ENCODE measurements at regions not wholly inside any gene's neighbourhood (a gene's known extent, or its start where the extent isn't known, plus 50 kb on each side); places are given as distances from the start of the nearest gene placed in this dataset.

GRCh38 chr6:45794465-45794864 lies 221.2 kb downstream of the CLIC5 start:
- DNase-seq (ENCODE audit: low read depth in 2 of 3, low spot score in 2 of 3), result no peak

GRCh38 chr6:45791211-45792168 lies 224.2 kb downstream of the CLIC5 start:
- DNase-seq (ENCODE audit: low read depth in 2 of 3, low spot score in 2 of 3), result no peak

- DNase-seq (ENCODE audit: low read depth in 2 of 3, low spot score in 2 of 3), result peak in 1 of 3 donors; percentile 26
Measured at GRCh38 chr6:45789238-45789637, 226.4 kb downstream of the CLIC5 start.

GRCh38 chr6:45787384-45787783 lies 228.3 kb downstream of the CLIC5 start:
- no peak for DNase-seq (ENCODE audit: low read depth in 2 of 3, low spot score in 2 of 3)

- DNase-seq (ENCODE audit: low read depth in 2 of 3, low spot score in 2 of 3), result no peak
Measured at GRCh38 chr6:45786355-45786781, 229.3 kb downstream of the CLIC5 start.

- no peak for DNase-seq (ENCODE audit: low read depth in 2 of 3, low spot score in 2 of 3)
Measured at GRCh38 chr6:45784250-45784649, 231.4 kb downstream of the CLIC5 start.

- no peak for DNase-seq (ENCODE audit: low read depth in 2 of 3, low spot score in 2 of 3)
Measured at GRCh38 chr6:45783716-45784115, 231.9 kb downstream of the CLIC5 start.

- no peak for DNase-seq (ENCODE audit: low read depth in 2 of 3, low spot score in 2 of 3)
Measured at GRCh38 chr6:45781890-45782289, 233.8 kb downstream of the CLIC5 start.

- no peak for DNase-seq (ENCODE audit: low read depth in 2 of 3, low spot score in 2 of 3)
Measured at GRCh38 chr6:45780523-45780922, 235.1 kb downstream of the CLIC5 start.

GRCh38 chr6:45775026-45775697 lies 240.5 kb downstream of the CLIC5 start:
- DNase-seq (ENCODE audit: low read depth in 2 of 3, low spot score in 2 of 3), result no peak

GRCh38 chr6:45773906-45774305 lies 241.8 kb downstream of the CLIC5 start:
- peak in 1 of 3 donors; percentile 14 for DNase-seq (ENCODE audit: low read depth in 2 of 3, low spot score in 2 of 3)

- peak in 1 of 3 donors; percentile 66 for DNase-seq (ENCODE audit: low read depth in 2 of 3, low spot score in 2 of 3)
Measured at GRCh38 chr6:45772886-45773495, 242.7 kb downstream of the CLIC5 start.

- no peak for DNase-seq (ENCODE audit: low read depth in 2 of 3, low spot score in 2 of 3)
Measured at GRCh38 chr6:45772051-45772450, 243.6 kb downstream of the CLIC5 start.

- no peak for DNase-seq (ENCODE audit: low read depth in 2 of 3, low spot score in 2 of 3)
Measured at GRCh38 chr6:45763281-45763680, 252.4 kb downstream of the CLIC5 start.

- DNase-seq (ENCODE audit: low read depth in 2 of 3, low spot score in 2 of 3), result no peak
Measured at GRCh38 chr6:45759472-45759810, 256.2 kb downstream of the CLIC5 start.

- DNase-seq (ENCODE audit: low read depth in 2 of 3, low spot score in 2 of 3), result no peak
Measured at GRCh38 chr6:45758787-45759471, 256.7 kb downstream of the CLIC5 start.

- no peak for DNase-seq (ENCODE audit: low read depth in 2 of 3, low spot score in 2 of 3)
Measured at GRCh38 chr6:45757443-45758130, 258.1 kb downstream of the CLIC5 start.

- no peak for DNase-seq (ENCODE audit: low read depth in 2 of 3, low spot score in 2 of 3)
Measured at GRCh38 chr6:45756606-45757005, 259.1 kb downstream of the CLIC5 start.

- DNase-seq (ENCODE audit: low read depth in 2 of 3, low spot score in 2 of 3), result no peak
Measured at GRCh38 chr6:45754432-45754831, 261.2 kb downstream of the CLIC5 start.

- no peak for DNase-seq (ENCODE audit: low read depth in 2 of 3, low spot score in 2 of 3)
Measured at GRCh38 chr6:45746046-45746445, 269.6 kb downstream of the CLIC5 start.

Measured in hematopoietic multipotent progenitor cell (in vitro differentiated cells).